H1 (cell line): ENCODE measurements at regions not wholly inside any gene's neighbourhood (a gene's known extent, or its start where the extent isn't known, plus 50 kb on each side); places are given as distances from the start of the nearest gene placed in this dataset.

ENCODE experiments used
- CTCF ChIA-PET: fragments of 300-600 bp; sonication (Branson Sonifier 250); formaldehyde crosslinking; loops from one replicate; lab custom pipeline; 2021; ENCODE audit not compliant: partially characterized antibody; lab: Charles Lee
- POLR2A ChIA-PET: fragments of 300-600 bp; sonication (Branson Sonifier 250); formaldehyde crosslinking; loops from one replicate; lab custom pipeline; 2021; ENCODE audit warnings: inconsistent platforms; ENCODE audit not compliant: partially characterized antibody; lab: Charles Lee
- DNase-seq, 2 experiments: peaks; one replicate each; pipeline versions ENCODE4 v3.0.0 to v3.0.0-alpha.2; 2010 to 2022; ENCODE audit warnings: low spot score in 2 of 2, low read depth in 1 of 2, mixed read lengths in 1 of 2
- FAIRE-seq: peaks from 2 replicates; lab custom pipeline; 2011; peaks lifted over from hg19 to GRCh38; lab: Jason Lieb, UNC
- H2AFZ ChIP-seq: 2 replicates; pipeline ENCODE4 v1.8.1; 2012; ENCODE audit warnings: low read length, inconsistent platforms
- H2AK5ac ChIP-seq: 2 replicates; pipeline ENCODE4 v1.6.1; 2013; ENCODE audit warnings: low read depth, low read length
- H2BK120ac ChIP-seq: replicated peaks from 2 replicates; pipeline ENCODE3; 2013; ENCODE audit warnings: low read depth, low read length, inconsistent platforms
- H2BK12ac ChIP-seq: 2 replicates; pipeline ENCODE4 v1.6.1; 2013; ENCODE audit warnings: low read depth, low read length
- H2BK15ac ChIP-seq: 2 replicates; pipeline ENCODE4 v1.6.1; 2013; ENCODE audit warnings: low read length
- H2BK20ac ChIP-seq: 2 replicates; pipeline ENCODE4 v1.6.1; 2013; ENCODE audit warnings: low read length
- H2BK5ac ChIP-seq: 2 replicates; pipeline ENCODE4 v1.6.1; 2013; ENCODE audit warnings: low read depth, low read length
- H3K14ac ChIP-seq: 2 replicates; pipeline ENCODE4 v1.6.1; 2013; ENCODE audit warnings: inconsistent platforms; ENCODE audit not compliant: insufficient read length
- H3K18ac ChIP-seq: 2 replicates; pipeline ENCODE4 v1.6.1; 2013; ENCODE audit warnings: low read length; ENCODE audit errors: extremely low read depth
- H3K23ac ChIP-seq: 2 replicates; pipeline ENCODE4 v1.6.1; 2013; ENCODE audit warnings: inconsistent platforms; ENCODE audit not compliant: insufficient read length
- H3K23me2 ChIP-seq: 2 replicates; pipeline ENCODE4 v1.6.1; 2013; ENCODE audit warnings: low read depth, low read length
- H3K27ac ChIP-seq: 2 replicates; pipeline ENCODE4 v1.6.1; 2011; ENCODE audit warnings: low read depth, low read length, inconsistent platforms
- H3K27me3 ChIP-seq, 4 experiments: replicated peaks in 1 of 4; 1 replicate in 1 of 4; 2 replicates in 3 of 4; pipeline versions ENCODE4 v1.6.1 to v1.8.1; 2011 to 2013; ENCODE audit warnings: low read length in 3 of 4, mild to moderate bottlenecking in 3 of 4, inconsistent platforms in 2 of 4, mixed read lengths in 2 of 4, moderate library complexity in 1 of 4; ENCODE audit not compliant: control insufficient read depth in 3 of 4, insufficient read depth in 3 of 4; ENCODE audit errors: extremely low read depth in 1 of 4
- H3K36me3 ChIP-seq, 4 experiments: 2 replicates each; pipeline versions ENCODE4 v1.6.1 to v1.8.1; 2011 to 2013; ENCODE audit warnings: mild to moderate bottlenecking in 4 of 4, low read length in 3 of 4, moderate library complexity in 2 of 4, control low read depth in 1 of 4, inconsistent platforms in 1 of 4; ENCODE audit not compliant: insufficient read depth in 4 of 4, control insufficient read depth in 2 of 4
- H3K4ac ChIP-seq: replicated peaks from 2 replicates; pipeline ENCODE3; 2013; ENCODE audit warnings: low read length, low read depth, mixed read lengths, inconsistent platforms; ENCODE audit not compliant: insufficient read length
- H3K4me1 ChIP-seq, 4 experiments: replicated peaks in 1 of 4; 1 replicate in 1 of 4; 2 replicates in 3 of 4; pipeline versions ENCODE4 v1.6.1 to v1.8.1; 2011 to 2013; ENCODE audit warnings: low read length in 3 of 4, inconsistent platforms in 2 of 4, mixed read lengths in 1 of 4; ENCODE audit not compliant: insufficient read depth in 4 of 4, control insufficient read depth in 3 of 4
- H3K4me2 ChIP-seq, 2 experiments: 2 replicates each; pipeline versions ENCODE4 v1.6.1 to v1.8.1; 2011 to 2013; ENCODE audit warnings: low read depth in 2 of 2, low read length in 2 of 2, control low read depth in 1 of 2, inconsistent platforms in 1 of 2, mild to moderate bottlenecking in 1 of 2; ENCODE audit not compliant: insufficient read depth in 1 of 2
- H3K4me3 ChIP-seq, 4 experiments: fragments of 200-600, 300-600 bp in 1 of 4; sonication (generic), shearing (Covaris generic), sonication (Bioruptor Twin) in 1 of 4; 2 replicates each; pipeline versions ENCODE4 v1.5.1 to v1.8.1; 2011 to 2016; ENCODE audit warnings: low read length in 4 of 4, low read depth in 3 of 4, control low read depth in 2 of 4, inconsistent platforms in 2 of 4, mild to moderate bottlenecking in 2 of 4, mixed read lengths in 1 of 4, moderate library complexity in 1 of 4; ENCODE audit not compliant: insufficient read depth in 2 of 4; ENCODE audit errors: extremely low read depth in 1 of 4
- H3K56ac ChIP-seq: replicated peaks from 2 replicates; pipeline ENCODE3; 2013; ENCODE audit warnings: low read depth, mild to moderate bottlenecking, mixed read lengths, low read length, inconsistent platforms; ENCODE audit not compliant: insufficient read length
- H3K79me1 ChIP-seq: 2 replicates; pipeline ENCODE4 v1.6.1; 2013; ENCODE audit warnings: low read depth, low read length, control low read depth
- H3K79me2 ChIP-seq, 2 experiments: 2 replicates each; pipeline versions ENCODE4 v1.6.1 to v1.8.1; 2012 to 2013; ENCODE audit warnings: low read length in 2 of 2, mild to moderate bottlenecking in 2 of 2, inconsistent platforms in 1 of 2; ENCODE audit not compliant: insufficient read depth in 2 of 2, control insufficient read depth in 1 of 2
- H3K9ac ChIP-seq, 4 experiments: replicated peaks in 1 of 4; 1 replicate in 1 of 4; 2 replicates in 3 of 4; pipeline versions ENCODE4 v1.6.1 to v1.8.1; 2011 to 2013; ENCODE audit warnings: low read depth in 3 of 4, low read length in 3 of 4, control low read depth in 2 of 4, mild to moderate bottlenecking in 2 of 4, moderate library complexity in 2 of 4, inconsistent platforms in 1 of 4; ENCODE audit errors: extremely low read depth in 1 of 4
- H3K9me3 ChIP-seq, 2 experiments: 2 replicates each; pipeline versions ENCODE4 v1.6.1 to v1.8.1; 2012 to 2013; ENCODE audit warnings: mild to moderate bottlenecking in 2 of 2, moderate library complexity in 2 of 2, control low read depth in 1 of 2, inconsistent platforms in 1 of 2, low read depth in 1 of 2, low read length in 1 of 2, mixed read lengths in 1 of 2; ENCODE audit not compliant: insufficient read depth in 2 of 2
- H4K20me1 ChIP-seq, 2 experiments: replicated peaks in 1 of 2; 2 replicates each; pipeline versions ENCODE3 to v1.8.1; 2011 to 2013; ENCODE audit warnings: inconsistent platforms in 2 of 2, low read length in 2 of 2, mild to moderate bottlenecking in 1 of 2; ENCODE audit not compliant: insufficient read depth in 2 of 2, control insufficient read depth in 1 of 2
- H4K5ac ChIP-seq: 2 replicates; pipeline ENCODE4 v1.6.1; 2013; ENCODE audit warnings: low read length, low read depth, mixed read lengths, inconsistent platforms; ENCODE audit not compliant: insufficient read length
- H4K8ac ChIP-seq: 2 replicates; pipeline ENCODE4 v1.8.0; 2013; ENCODE audit warnings: mild to moderate bottlenecking, moderate library complexity, low read length, inconsistent platforms; ENCODE audit not compliant: insufficient read depth; ENCODE audit errors: extremely low read depth
- H4K91ac ChIP-seq: replicated peaks from 2 replicates; pipeline ENCODE3; 2013; ENCODE audit warnings: low read length, mixed read lengths, inconsistent platforms; ENCODE audit not compliant: insufficient read length
- RBBP5 ChIP-seq: IDR thresholded peaks from 2 replicates; pipeline ENCODE4 v1.7.1; 2012; ENCODE audit warnings: low read depth, mild to moderate bottlenecking, inconsistent platforms, low read length, moderate library complexity, borderline replicate concordance
- WGBS, 2 experiments: shearing (Covaris generic) in 1 of 2; methylation state at CpG; one replicate each; pipeline versions ENCODE4 v1.1.6 to v1.1.7; 2013 to 2015; ENCODE audit warnings: low lambda C conversion rate in 2 of 2, mixed read lengths in 2 of 2, inconsistent platforms in 1 of 2, low coverage in 1 of 2, missing lambda C conversion rate in 1 of 2; ENCODE audit not compliant: insufficient replicate concordance in 2 of 2, insufficient coverage in 1 of 2, insufficient read length in 1 of 2; ENCODE audit errors: extremely low coverage in 1 of 2, missing lambda C conversion rate in 1 of 2; 5-methylcytosine and 5-hydroxymethylcytosine counted together

GRCh38 chr16:14356064-14356463 is 274.0 kb downstream of the PARN start:
- Histone ChIP-seq H3K27me3 (no peaks in the 10 kb centered on the region), H3K9ac (no peak overlapping the region), H4K91ac (no peak overlapping the region), H3K14ac (no peak overlapping the region), H4K20me1 (no peaks in the 10 kb centered on the region), H3K23ac (no peak overlapping the region), H3K56ac (no peak overlapping the region), H3K4me2 (no peak overlapping the region), H3K27ac (no peak overlapping the region), H3K4me3 (no peak overlapping the region), H4K5ac (no peak overlapping the region), H2BK20ac (no peak overlapping the region), H3K79me2 (no peaks in the 10 kb centered on the region), H3K18ac (no peak overlapping the region), H2BK12ac (no peak overlapping the region), H3K4ac (no peak overlapping the region), H3K36me3 (no peaks in the 10 kb centered on the region), H2BK120ac (no peak overlapping the region), H3K79me1 (no peaks in the 10 kb centered on the region), H2BK5ac (no peak overlapping the region), H4K8ac (no peak overlapping the region), H3K23me2 (no peaks in the 10 kb centered on the region), H2AK5ac (no peak overlapping the region), H2BK15ac (no peak overlapping the region), H3K4me1 (peaks cover 2 to 12% (median 5%) of the 10 kb centered on the region in 4 experiments; a peak in 4 of 7 replicates), H2AFZ (no peak overlapping the region), H3K9me3 (no peaks in the 10 kb centered on the region)
- ChIA-PET CTCF (interaction anchor here (1.4 kb wide), 1 partner anchor 23 kb away, joined by 3 read pairs; no protein-coding TSS in a partner anchor), POLR2A (interaction anchor here (0.5 to 1.3 kb wide), 2 partner anchors 13 to 15 kb away, joined by 3 read pairs; no protein-coding TSS in a partner anchor)
- TF ChIP-seq RBBP5 = no peak
- WGBS, 2 experiments = 80% methylated on average over 11 of the region's 11 CpGs; no CpG with 5 or more reads in 1 of the 2 experiments
- DNase-seq (no peak), FAIRE-seq (no peak)
